Neuronal stem cell (in vitro differentiated cells): ENCODE measurements at regions not wholly inside any gene's neighbourhood (a gene's known extent, or its start where the extent isn't known, plus 50 kb on each side); places are given as distances from the start of the nearest gene placed in this dataset.

Experiments used
- DNase-seq: peaks from one replicate; pipeline ENCODE4 v3.0.0-alpha.2; 2013; ENCODE audit warnings: low spot score
- H2AFZ ChIP-seq: one replicate; pipeline ENCODE4 v1.6.1; 2013; ENCODE audit warnings: mild to moderate bottlenecking, low read length, inconsistent platforms
- H2AK5ac ChIP-seq: 2 replicates; pipeline ENCODE4 v1.6.1; 2013; ENCODE audit warnings: low read depth, mild to moderate bottlenecking, inconsistent platforms, low read length, moderate library complexity, mixed read lengths
- H2BK120ac ChIP-seq: 2 replicates; pipeline ENCODE4 v1.6.1; 2013; ENCODE audit warnings: low read depth, mild to moderate bottlenecking, inconsistent platforms, low read length, moderate library complexity, mixed read lengths
- H2BK12ac ChIP-seq: one replicate; pipeline ENCODE4 v1.6.1; 2013; ENCODE audit warnings: low read length, inconsistent platforms
- H2BK15ac ChIP-seq: 2 replicates; pipeline ENCODE4 v1.6.1; 2013; ENCODE audit warnings: mild to moderate bottlenecking, low read length, inconsistent platforms, mixed read lengths
- H2BK5ac ChIP-seq: one replicate; pipeline ENCODE4 v1.6.1; 2013; ENCODE audit warnings: inconsistent platforms, mild to moderate bottlenecking, low read length, moderate library complexity
- H3K14ac ChIP-seq: one replicate; pipeline ENCODE4 v1.6.1; 2013; ENCODE audit warnings: low read length, inconsistent platforms
- H3K18ac ChIP-seq: 2 replicates; pipeline ENCODE4 v1.6.1; 2013; ENCODE audit warnings: low read length, inconsistent platforms
- H3K23ac ChIP-seq: 2 replicates; pipeline ENCODE4 v1.6.1; 2013; ENCODE audit warnings: low read depth, mild to moderate bottlenecking, mixed read lengths, low read length, inconsistent platforms; ENCODE audit not compliant: poor library complexity
- H3K27ac ChIP-seq: replicated peaks from 3 replicates; pipeline ENCODE4 v1.5.1; 2013; ENCODE audit warnings: low read length, inconsistent platforms
- H3K27me3 ChIP-seq, 3 experiments: 2 replicates each; pipeline ENCODE4 v1.6.1; 2013; ENCODE audit warnings: low read length in 3 of 3, mild to moderate bottlenecking in 2 of 3, inconsistent platforms in 1 of 3, low read depth in 1 of 3, mixed read lengths in 1 of 3, moderate library complexity in 1 of 3; ENCODE audit not compliant: control insufficient read depth in 3 of 3, insufficient read depth in 3 of 3
- H3K36me3 ChIP-seq, 2 donors: replicated peaks in 1 of 2; 2 replicates each; pipeline ENCODE4 v1.6.1; 2013; ENCODE audit warnings: low read length in 2 of 2; ENCODE audit not compliant: control insufficient read depth in 2 of 2, insufficient read depth in 2 of 2
- H3K4ac ChIP-seq: 2 replicates; pipeline ENCODE4 v1.6.1; 2013; ENCODE audit warnings: inconsistent platforms, mild to moderate bottlenecking, low read length, moderate library complexity
- H3K4me1 ChIP-seq, 2 donors: 1 replicate in 1 of 2; 2 replicates in 1 of 2; pipeline ENCODE4 v1.6.1; 2013; ENCODE audit warnings: low read length in 2 of 2, low read depth in 1 of 2; ENCODE audit not compliant: control insufficient read depth in 2 of 2, insufficient read depth in 1 of 2
- H3K4me2 ChIP-seq: one replicate; pipeline ENCODE4 v1.6.1; 2013; ENCODE audit warnings: mild to moderate bottlenecking, low read length, inconsistent platforms; ENCODE audit not compliant: insufficient read depth, poor library complexity, severe bottlenecking
- H3K4me3 ChIP-seq, 2 donors: 2 replicates each; pipeline ENCODE4 v1.5.1; 2013; ENCODE audit warnings: low read length in 2 of 2, mild to moderate bottlenecking in 2 of 2, inconsistent platforms in 1 of 2, moderate library complexity in 1 of 2
- H3K79me1 ChIP-seq: one replicate; pipeline ENCODE4 v1.6.1; 2013; ENCODE audit warnings: low read depth, mild to moderate bottlenecking, inconsistent platforms, low read length, moderate library complexity
- H3K9ac ChIP-seq: one replicate; pipeline ENCODE4 v1.6.1; 2013; ENCODE audit warnings: mild to moderate bottlenecking, low read depth, low read length, inconsistent platforms; ENCODE audit not compliant: poor library complexity
- H3K9me3 ChIP-seq, 2 donors: replicated peaks in 1 of 2; 2 replicates each; pipeline versions ENCODE3 to v1.6.1; 2013; ENCODE audit warnings: low read length in 2 of 2, mild to moderate bottlenecking in 2 of 2, inconsistent platforms in 1 of 2, low read depth in 1 of 2, mixed read lengths in 1 of 2, moderate library complexity in 1 of 2; ENCODE audit not compliant: control insufficient read depth in 2 of 2, insufficient read depth in 1 of 2
- H4K8ac ChIP-seq: one replicate; pipeline ENCODE4 v1.6.1; 2013; ENCODE audit warnings: low read depth, mild to moderate bottlenecking, inconsistent platforms, low read length, moderate library complexity
- H4K91ac ChIP-seq: one replicate; pipeline ENCODE4 v1.6.1; 2013; ENCODE audit warnings: low read length, low read depth, mild to moderate bottlenecking, inconsistent platforms; ENCODE audit not compliant: poor library complexity
- WGBS, 2 donors: extraction: QIAGEN DNeasy Blood & Tissue Kit; methylation state at CpG; one replicate each; pipeline ENCODE4 v1.1.7; 2013; ENCODE audit warnings: missing lambda C conversion rate in 2 of 2, mixed read lengths in 1 of 2; ENCODE audit not compliant: insufficient read length in 2 of 2, insufficient replicate concordance in 1 of 2; ENCODE audit errors: extremely low coverage in 2 of 2; 5-methylcytosine and 5-hydroxymethylcytosine counted together

- Histone ChIP-seq H3K27ac (no peak overlapping the region), H2BK15ac (no peak overlapping the region), H3K4me1 (no peaks in the 10 kb centered on the region), H3K4ac (no peak overlapping the region), H3K4me2 (no peak overlapping the region), H3K23ac (no peak overlapping the region), H2BK120ac (no peak overlapping the region), H4K91ac (no peak overlapping the region), H2BK5ac (no peak overlapping the region), H3K27me3 (no peaks in the 10 kb centered on the region), H2BK12ac (no peak overlapping the region), H3K9ac (no peak overlapping the region), H3K9me3 (no peaks in the 10 kb centered on the region), H2AFZ (no peak overlapping the region), H3K4me3 (no peak overlapping the region), H4K8ac (no peak overlapping the region), H3K79me1 (no peaks in the 10 kb centered on the region), H3K36me3 (no peaks in the 10 kb centered on the region), H2AK5ac (no peak overlapping the region), H3K18ac (no peak overlapping the region), H3K14ac (no peak overlapping the region)
- no CpG with 5 or more reads among the region's 1 CpG for WGBS, 2 donors
- DNase-seq, result no peak
These were observed 775.6 kb downstream of the LTN1 start for GRCh38 chr21:28216976-28217523.

- H2BK5ac ChIP-seq, result no peak overlapping the region
- H2AFZ ChIP-seq, result no peak overlapping the region
- H2BK12ac ChIP-seq, result no peak overlapping the region
- no peak overlapping the region for H3K9ac ChIP-seq
- H2BK15ac ChIP-seq, result no peak overlapping the region
- H3K4ac ChIP-seq, result no peak overlapping the region
- no peak overlapping the region for H3K4me3 ChIP-seq
- H3K4me2 ChIP-seq, result no peak overlapping the region
- H3K79me1 ChIP-seq, result no peaks in the 10 kb centered on the region
- H3K27ac ChIP-seq, result no peak overlapping the region
- H4K8ac ChIP-seq, result no peak overlapping the region
- H2AK5ac ChIP-seq, result no peak overlapping the region
- H3K4me1 ChIP-seq, result no peaks in the 10 kb centered on the region
- no peak overlapping the region for H3K14ac ChIP-seq
- no peaks in the 10 kb centered on the region for H3K27me3 ChIP-seq
- H3K36me3 ChIP-seq, result no peaks in the 10 kb centered on the region
- no peak for DNase-seq
- no peak overlapping the region for H2BK120ac ChIP-seq
- H4K91ac ChIP-seq, result no peak overlapping the region
- no peak overlapping the region for H3K18ac ChIP-seq
- WGBS, 2 donors, result no CpG with 5 or more reads among the region's 5 CpGs
- no peak overlapping the region for H3K23ac ChIP-seq
- no peaks in the 10 kb centered on the region for H3K9me3 ChIP-seq
These were observed 777.3 kb downstream of the LTN1 start for GRCh38 chr21:28215214-28215954.

DNA sequence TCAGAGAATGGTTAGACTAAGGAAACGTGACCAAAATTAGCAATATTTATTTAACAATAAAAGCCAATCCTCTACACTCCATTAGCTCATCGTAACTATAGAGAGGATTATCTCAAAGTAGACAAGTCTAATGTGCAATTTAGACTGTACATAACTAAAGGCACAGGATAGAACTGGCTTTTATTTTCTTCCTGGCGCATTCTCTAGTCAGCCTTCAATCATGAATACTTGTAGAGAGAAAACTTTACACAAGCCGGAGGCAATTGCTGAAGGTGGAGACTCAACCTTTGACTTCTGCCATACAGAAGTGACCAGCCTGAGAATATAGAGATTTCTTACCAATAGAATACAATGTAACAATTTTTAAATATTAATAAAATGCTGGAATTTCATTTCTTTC lies 777.9 kb downstream of the LTN1 start:
- Histone ChIP-seq H2BK15ac (no peak overlapping the region), H2AFZ (no peak overlapping the region), H3K4me1 (no peaks in the 10 kb centered on the region), H3K4me2 (no peak overlapping the region), H3K9ac (no peak overlapping the region), H3K27ac (no peak overlapping the region), H2BK5ac (no peak overlapping the region), H3K9me3 (no peaks in the 10 kb centered on the region), H4K91ac (no peak overlapping the region), H3K23ac (no peak overlapping the region), H3K4ac (no peak overlapping the region), H3K14ac (no peak overlapping the region), H3K4me3 (no peak overlapping the region), H2BK120ac (no peak overlapping the region), H3K27me3 (no peaks in the 10 kb centered on the region), H2BK12ac (no peak overlapping the region), H3K79me1 (no peaks in the 10 kb centered on the region), H3K36me3 (no peaks in the 10 kb centered on the region), H4K8ac (no peak overlapping the region), H3K18ac (no peak overlapping the region), H2AK5ac (no peak overlapping the region)
- no peak for DNase-seq
- WGBS, 2 donors, result no CpG with 5 or more reads among the region's 4 CpGs

DNA sequence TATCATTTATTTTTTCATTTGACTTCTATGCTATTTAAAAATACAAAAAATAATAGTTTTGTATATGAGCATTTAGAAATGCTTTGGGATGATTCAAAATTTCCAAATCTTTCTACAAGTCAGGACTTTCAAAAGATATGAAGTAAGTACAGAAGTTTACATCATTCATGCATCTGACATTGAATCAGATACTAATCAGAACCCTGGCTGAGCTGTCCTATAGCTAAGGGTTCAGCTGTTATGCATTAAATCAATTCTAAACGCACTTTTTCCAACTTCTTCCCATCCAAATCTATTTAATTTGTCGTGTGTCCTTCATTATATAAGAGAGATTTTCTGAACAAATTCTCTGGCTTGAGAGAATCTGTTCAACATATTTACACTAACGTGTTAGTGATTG lies 779.4 kb downstream of the LTN1 start:
- H2AFZ ChIP-seq, result no peak overlapping the region
- H3K4me2 ChIP-seq, result no peak overlapping the region
- no peak overlapping the region for H3K4me3 ChIP-seq
- no peak overlapping the region for H3K9ac ChIP-seq
- H3K9me3 ChIP-seq, result no peaks in the 10 kb centered on the region
- H2BK120ac ChIP-seq, result no peak overlapping the region
- H3K4ac ChIP-seq, result no peak overlapping the region
- H4K91ac ChIP-seq, result no peak overlapping the region
- no CpG with 5 or more reads among the region's 3 CpGs for WGBS, 2 donors
- H3K27me3 ChIP-seq, result no peaks in the 10 kb centered on the region
- H3K27ac ChIP-seq, result no peak overlapping the region
- no peaks in the 10 kb centered on the region for H3K79me1 ChIP-seq
- no peak overlapping the region for H2BK15ac ChIP-seq
- no peak overlapping the region for H2BK12ac ChIP-seq
- no peak overlapping the region for H3K18ac ChIP-seq
- no peaks in the 10 kb centered on the region for H3K4me1 ChIP-seq
- H4K8ac ChIP-seq, result no peak overlapping the region
- no peak overlapping the region for H3K14ac ChIP-seq
- H2BK5ac ChIP-seq, result no peak overlapping the region
- H2AK5ac ChIP-seq, result no peak overlapping the region
- H3K36me3 ChIP-seq, result no peaks in the 10 kb centered on the region
- DNase-seq, result no peak
- H3K23ac ChIP-seq, result no peak overlapping the region
